ENCODE measurements at regions not wholly inside any gene's neighbourhood (a gene's known extent, or its start where the extent isn't known, plus 50 kb on each side); places are given as distances from the start of the nearest gene placed in this dataset.
A peak's percentile ranks its signal among the peaks of the same experiment; 100 is the strongest.

- DNase-seq, result no peak
These were observed 90.4 kb upstream of the TNRC6C start for GRCh38 chr17:77867976-77868713.

DNA sequence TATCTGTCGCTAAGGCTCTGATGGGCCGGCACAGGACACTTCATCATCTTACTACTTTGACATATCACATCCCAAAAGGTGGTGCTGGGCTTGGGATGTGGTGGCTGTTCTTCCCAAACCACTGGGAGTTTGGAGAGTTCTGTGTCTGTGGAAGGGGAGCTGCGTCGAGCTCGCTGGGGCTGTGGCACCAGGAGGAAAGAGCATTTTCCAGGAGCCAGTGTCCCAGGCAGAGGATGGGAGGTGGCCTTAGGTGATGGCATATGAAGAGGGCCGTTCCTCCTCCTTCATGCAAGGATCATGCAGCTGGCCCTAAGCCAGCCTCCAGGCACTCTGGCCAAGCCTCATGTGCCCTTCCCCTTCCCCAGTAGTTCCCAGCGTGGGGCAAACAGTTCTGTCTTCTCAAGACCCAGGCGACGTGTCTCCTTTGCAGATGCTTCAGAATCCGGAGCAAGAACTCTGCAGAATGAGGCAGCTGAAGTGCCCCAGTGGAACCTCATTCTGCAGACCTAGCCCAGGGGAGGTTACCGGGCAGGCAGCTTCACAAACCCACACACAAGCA is 89.4 kb upstream of the TNRC6C start:
- DNase-seq, result no peak

- DNase-seq, result no peak
These were observed 88.8 kb upstream of the TNRC6C start for GRCh38 chr17:77869665-77870132.

DNA sequence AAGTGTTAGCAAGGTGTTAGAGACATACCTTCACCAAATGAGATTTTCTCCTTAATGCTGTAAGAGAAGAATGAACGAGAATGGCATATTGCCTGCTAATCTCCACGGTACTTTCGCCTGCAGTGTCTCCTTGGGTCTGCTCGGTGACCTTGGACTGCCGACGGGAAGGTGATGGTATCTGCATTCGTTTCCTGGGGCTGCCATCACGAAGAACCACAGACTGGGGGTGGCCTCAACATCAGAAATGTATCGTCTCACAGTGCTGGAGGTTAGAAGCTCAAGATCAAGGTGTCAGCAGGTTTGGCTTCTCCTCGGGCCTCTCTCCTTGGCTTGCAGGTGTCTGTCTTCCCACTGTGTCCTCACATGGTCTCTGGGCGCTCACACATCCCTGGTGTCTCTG is 86.3 kb upstream of the TNRC6C start:
- DNase-seq, result no peak

DNA sequence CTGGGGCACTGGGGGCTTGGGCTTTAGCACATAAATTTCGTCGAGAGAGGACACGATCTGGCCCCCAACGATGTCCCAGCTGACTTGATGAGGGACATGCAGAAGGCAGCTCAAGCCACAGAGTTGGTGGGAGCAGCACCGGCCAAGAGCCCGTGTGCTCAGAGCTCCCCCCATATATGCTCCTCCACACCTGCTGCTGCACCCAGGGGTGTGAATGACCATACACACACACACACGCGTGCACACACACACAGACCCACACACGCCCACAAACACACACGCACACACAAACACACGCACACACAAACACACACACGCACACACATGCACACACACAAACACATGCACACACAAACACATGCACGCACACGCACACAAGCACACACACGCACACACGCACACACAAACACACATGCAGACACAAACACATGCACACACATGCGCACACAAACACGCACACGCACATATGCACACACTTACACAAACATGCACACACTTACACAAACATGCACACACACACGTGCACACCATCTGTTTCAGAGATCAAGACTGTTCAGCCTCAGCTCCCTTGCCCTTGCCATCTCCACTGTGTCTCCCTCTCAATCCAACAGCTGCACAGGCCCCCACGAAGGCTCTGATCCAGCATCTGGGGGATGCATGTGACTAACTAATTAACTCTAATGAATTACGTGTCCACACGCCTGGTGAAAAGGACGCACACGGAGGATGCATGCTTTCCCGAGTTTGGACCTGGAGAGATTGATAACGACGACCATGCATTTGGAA is 85.6 kb upstream of the TNRC6C start:
- no peak for DNase-seq

DNA sequence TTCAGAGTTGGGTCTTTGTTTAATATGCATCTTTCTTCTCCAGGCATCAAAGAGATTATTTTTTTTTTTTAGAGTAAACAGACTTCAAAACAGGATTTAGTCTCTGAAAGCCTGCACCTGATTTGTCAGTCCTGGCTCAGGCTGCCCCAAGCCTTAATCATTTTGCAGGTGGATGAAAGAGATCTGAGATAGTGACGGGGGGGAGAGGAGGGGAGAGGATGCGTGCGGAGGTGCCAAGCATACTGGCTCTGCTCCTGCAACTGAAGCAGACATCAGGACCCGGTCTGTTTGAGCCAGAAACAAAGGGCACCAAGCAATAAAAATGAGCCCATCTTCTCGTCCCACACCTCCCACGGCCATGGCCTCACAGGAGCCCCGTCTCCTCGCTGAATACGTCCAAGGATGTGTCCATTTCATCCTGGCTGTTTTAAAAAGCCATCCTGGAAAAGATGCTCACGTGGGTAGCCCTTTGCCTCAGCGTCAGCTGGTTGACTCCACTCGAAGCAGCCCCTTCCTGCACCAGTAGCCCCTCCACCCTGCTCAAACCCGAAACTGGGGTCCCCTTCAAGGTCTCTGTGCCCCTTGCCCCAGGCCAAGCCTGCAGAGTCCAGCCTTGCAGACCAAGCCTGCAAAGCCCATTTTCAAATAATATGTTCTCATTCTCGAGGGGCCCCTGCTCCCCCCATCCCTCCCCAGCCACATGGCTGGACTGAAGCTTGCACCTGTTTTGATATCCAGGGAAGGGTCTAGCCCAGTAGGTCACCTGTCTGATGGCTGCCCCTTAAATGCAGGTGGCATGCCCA is 84.8 kb upstream of the TNRC6C start:
- DNase-seq, result no peak

DNA sequence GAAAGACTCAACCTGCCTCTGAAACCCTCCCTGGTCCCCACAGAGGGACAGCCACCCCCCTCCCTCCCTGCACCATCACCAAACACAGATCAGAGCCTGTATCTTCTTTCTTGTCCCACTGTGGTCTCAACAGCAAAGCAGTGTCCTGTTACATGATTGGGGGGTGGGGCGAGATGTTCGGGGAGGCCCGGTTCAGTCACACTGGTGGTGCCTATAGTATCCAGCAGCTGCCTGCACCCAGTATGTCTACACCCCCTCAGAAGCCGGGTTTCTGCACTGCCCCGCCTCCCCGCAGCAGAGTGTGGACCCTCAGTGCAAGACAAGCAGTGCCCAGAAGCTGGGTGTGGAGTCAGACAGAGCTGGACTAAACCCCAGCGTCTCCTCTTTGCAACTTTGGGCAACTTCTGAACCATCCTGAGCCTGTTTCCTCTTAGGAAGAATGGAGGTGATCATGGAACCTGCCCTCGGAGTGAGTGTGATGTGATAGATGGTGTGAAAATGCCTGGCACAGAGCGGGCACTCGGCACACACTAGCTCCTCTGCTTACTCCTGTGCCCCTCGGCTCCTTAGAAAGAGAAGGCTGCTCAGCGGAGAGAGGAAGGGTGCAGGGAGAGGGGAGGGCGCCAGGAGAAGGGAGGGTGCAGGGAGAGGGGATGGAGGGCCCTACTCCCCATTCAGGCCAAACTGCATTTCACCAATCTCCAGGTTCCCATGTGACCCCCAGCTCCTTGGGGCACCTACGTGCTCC is 84.0 kb upstream of the TNRC6C start:
- DNase-seq, result no peak

DNA sequence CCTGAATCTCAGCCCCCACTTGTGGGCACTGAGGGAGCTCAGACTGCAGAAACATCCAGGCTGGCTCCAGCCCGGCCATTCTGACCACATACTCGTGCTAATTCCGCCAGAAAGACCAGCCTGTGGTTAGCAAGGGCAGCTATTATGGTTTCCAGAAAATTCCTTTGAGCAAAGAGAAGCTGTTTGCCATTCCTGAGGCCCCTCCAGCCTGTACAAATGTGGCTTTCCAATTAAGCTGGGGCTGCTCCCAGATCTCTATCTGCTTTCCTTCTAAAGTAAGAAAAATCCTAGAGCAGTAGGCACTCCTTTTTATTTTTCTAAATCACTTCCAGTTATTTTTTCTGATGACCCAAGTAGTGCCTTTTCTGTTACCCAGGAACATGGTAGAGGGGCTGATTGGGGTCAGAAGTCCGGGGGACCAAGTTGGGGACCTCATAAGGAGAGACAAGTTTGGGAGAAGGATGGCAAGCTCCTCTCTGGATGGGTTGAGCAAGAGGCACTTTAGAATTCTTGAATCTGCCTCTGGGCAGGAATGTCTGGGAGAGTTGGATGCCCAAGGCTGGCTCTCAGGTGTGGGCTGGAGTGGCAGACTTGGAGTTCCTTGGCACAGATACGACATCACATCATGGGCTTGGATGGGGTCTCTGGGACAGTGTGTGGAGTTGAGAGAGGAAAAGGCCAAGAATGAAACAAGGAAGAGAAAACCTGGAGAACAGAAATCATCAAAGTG is 83.3 kb upstream of the TNRC6C start:
- no peak for DNase-seq

DNA sequence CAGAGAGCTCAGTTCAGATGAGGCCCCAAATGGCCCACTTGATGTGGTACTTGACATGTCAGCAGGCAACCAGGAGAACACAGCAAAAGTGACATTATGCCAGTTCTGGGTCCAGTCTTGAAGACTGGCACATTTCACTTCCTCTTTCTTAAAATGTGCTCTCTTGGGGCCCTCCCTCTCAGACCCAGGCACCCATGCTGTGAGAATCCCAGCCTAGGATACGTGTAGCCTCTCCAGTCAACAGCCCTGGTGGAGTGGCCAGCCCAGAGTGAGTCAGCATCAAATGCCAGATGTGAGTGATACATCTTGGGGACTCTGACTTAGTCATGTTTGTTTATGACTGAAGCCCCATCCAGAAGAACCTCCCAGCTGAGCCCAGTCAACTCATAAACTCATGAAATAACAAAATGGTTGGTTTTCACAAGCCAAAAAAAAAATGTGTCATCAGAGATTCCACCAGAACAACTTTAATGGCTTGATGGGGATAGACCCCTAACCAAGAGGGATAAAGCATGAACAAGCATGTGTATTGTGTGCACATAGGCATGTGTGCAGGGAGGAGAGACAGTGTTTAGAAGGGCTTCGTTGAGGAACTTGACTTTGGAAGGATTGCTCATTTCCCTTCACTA is 82.5 kb upstream of the TNRC6C start:
- DNase-seq, result peak; percentile 44

DNA sequence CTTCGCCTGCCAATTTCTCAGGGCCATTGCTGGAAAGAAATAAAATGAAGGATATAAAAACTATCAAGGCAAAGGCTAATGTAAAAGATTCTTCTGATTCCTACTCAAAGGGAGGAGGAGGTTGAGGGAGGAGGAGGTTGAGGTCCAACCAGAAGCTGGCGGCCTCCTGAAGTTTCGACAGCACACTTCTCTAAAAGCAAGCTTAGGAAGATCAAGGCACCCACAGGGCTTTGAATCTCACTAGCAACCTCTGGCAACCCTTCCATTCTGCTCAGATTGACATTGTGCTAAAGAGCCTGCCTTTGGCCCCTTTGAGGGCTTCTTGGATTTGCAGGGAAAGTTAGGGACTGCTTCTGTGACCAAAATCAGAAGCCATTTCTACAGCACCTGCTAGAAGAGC is 81.5 kb upstream of the TNRC6C start:
- DNase-seq, result no peak

DNA sequence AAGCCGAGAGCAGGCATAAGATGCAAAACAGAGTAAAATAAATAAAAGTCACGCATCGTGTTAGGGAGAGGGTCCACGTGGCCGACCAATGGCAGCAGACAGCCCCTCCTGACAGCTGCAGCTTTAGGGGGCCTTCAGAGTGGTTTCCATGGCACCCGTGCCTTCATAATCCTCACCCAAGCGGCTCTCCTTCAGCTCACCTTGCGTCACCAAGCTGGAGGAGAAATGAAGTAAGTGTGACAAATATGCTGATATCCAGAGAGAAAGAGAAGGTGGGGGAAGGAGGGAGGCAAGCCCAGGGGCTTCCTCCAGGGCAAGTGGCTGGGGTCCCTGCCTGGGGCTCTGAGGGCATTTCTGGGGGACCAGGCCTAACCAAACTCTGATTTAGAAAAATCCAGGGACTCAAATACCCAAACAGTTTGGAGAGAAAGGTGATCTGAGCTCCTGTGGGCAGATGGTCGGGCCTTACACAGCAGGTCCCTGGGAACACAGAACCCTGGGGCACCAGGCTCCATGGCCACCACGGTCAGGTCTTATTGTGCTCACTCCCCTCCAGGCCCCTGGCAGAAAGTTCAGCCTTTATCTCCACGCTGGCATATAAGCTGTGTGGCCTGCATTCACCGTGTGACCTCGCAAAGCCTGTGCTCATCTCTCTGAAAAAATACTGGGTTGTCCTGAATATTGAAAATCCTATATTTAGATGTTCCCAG is 80.7 kb upstream of the TNRC6C start:
- no peak for DNase-seq

DNA sequence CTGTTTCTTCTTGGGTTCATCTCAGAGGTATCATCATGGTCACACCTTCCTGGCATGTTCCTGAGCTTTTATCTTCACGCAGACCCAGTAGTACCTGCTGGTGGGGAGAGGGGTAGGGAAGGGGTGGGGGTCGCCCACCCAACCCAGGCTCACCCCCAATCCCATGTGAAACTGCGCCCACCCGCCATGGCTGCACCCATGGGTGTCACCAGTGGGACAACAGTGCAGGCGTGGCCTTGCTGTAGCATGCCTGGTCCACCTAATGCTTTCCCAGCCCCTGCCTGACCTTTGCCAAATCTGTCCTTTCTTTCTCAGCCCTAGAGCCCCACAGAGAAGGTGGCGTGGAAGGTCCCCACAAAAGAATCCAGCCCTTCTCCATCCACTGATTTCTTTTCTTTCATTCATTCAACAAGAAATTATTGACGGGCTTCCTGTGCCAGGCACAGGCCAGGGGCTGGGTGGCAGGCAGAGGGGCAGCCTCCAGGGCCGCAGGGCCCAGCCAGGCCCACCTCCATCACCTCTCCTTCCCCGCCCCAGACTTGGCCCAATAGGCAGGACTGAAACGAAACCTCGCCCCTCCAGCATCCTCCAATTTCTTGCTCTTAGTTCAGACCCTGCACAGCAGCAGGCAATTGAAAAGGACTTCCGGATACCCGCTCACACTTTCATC is 79.1 kb upstream of the TNRC6C start:
- DNase-seq, result no peak

DNA sequence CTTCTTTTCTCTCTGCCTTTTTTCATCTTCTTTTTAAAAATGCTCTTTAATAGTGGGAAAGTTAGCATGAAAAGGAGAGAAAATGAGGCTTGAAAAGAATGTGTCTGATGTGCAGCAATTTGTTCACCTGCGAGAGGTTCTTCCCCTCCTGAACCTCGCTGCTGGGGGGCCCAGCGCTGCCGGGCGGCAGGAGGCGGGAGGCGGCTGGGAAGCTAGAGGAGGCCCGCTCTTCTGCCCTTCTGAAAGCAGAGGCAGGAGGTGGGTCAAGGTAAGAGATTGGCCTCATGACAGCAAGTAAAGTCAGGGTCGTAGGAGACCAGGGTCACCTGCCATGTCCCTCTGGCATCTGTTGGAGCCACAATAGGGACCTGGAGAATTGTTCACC is 78.6 kb upstream of the TNRC6C start:
- DNase-seq, result no peak

DNA sequence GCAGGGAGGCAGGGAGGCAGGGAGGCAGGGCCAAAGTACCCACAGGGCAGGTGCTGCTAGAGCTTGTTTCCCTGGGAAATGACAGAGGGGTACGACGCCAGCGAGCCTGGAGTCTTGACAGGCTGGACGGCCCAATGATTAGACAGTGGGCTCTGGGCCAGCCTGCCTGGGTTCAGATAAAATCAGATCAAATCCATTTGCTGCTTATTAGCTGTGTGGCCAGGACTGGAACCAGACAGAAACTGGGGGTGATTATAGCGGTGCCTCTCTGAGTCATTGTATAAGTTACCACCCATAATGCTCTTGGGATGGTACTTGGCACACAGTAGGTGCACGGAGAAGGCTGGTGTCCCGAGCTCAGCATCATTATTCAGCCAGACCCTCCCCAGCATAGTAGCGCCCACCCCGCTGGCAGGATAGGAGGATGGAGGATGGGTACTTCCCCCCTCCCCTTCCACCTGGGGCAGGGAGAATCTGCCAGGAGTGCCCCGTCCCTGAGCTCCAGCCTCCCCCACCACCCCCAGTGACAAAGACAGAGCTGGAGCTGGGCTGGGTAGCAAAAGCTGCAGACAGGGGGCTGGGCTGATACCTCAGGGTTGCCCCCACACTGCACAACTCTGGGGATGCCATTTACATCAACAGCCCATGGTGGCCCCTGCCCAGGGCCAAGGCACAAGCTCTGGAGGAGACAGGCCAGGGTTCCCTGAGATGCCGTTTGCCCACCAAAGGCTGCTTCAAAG is 77.6 kb upstream of the TNRC6C start:
- no peak for DNase-seq

DNA sequence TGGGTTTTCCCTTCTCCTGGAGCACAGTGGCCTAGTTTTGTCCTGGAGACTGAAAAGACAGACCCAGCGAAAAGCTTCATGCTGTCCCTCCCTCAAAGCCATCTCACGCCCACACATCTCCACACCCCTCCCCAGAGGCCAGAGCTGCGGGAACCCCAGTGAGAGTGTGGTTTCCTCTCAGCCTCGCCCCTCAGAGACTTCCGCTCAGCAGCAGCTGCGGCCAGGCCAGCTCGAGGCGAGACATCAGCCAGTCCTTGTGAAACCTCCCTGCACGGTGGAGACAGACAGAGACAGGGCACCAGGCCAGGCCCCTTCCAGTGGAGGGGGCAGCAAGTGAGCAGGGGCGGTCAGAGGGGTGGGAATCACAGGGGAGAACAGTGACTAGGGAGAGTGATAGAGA is 77.0 kb upstream of the TNRC6C start:
- no peak for DNase-seq

DNA sequence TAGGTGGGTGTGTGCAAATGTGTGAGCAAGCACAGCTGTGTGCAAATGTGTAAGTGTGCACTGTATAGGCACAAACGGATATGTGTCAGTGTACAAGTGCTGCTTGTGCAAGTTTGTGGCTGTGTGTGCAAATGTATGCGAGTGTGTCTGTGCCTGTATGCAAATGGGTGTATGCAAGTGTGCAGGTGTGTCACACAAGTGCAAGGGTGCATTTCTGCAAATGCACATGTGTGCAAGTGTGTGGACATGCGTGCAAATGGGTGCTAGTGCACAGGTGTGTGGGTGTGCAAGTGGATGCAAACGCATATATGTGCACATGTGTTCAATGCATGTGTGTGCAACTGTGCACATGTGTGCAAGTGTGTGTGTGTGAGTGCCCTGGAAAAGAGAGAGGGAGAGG is 76.5 kb upstream of the TNRC6C start:
- DNase-seq, result no peak

GRCh38 chr17:77882481-77883212 is 75.9 kb upstream of the TNRC6C start:
- peak; percentile 66 for DNase-seq

- DNase-seq, result no peak
These were observed 75.3 kb upstream of the TNRC6C start for GRCh38 chr17:77883213-77883650.

GRCh38 chr17:77884019-77884418 is 74.5 kb upstream of the TNRC6C start:
- peak; percentile 35 for DNase-seq
